GM18517 (cell line): ENCODE measurements at regions not wholly inside any gene's neighbourhood (a gene's known extent, or its start where the extent isn't known, plus 50 kb on each side); places are given as distances from the start of the nearest gene placed in this dataset.
"Not testable (repeated sequence)": the region's sequence is repeated elsewhere in the genome, so short reads cannot be mapped to it uniquely, and the experiment has no call there.

Source experiments
- ATAC-seq: cut with Tn5 transposase; IDR thresholded peaks from one replicate; pipeline ENCODE4 v1.9.1; 2021; ENCODE audit warnings: mild to moderate bottlenecking, moderate library complexity; ENCODE audit not compliant: unreplicated experiment

DNA sequence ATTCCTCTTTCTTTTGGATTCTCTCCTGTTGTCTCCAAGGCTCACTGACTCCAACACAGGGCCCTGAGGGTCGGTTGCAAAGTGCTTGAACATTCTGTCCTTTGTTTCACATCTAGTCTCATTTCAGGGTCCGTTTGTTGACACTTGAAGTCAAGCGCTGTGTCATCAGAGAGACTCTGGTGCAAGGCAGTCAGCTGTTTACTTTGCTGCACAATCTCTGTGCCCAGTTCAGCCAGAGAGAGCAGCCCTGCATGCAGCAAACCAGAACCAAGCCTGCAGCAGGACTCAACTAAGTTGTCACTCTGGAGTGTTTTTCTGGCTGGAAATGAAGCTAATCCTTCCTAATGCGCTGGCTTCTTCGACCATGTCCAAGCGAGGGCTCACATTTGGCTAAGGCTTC, 77.6 kb upstream of the DPP6 start:
- ATAC-seq = not testable (repeated sequence)

DNA sequence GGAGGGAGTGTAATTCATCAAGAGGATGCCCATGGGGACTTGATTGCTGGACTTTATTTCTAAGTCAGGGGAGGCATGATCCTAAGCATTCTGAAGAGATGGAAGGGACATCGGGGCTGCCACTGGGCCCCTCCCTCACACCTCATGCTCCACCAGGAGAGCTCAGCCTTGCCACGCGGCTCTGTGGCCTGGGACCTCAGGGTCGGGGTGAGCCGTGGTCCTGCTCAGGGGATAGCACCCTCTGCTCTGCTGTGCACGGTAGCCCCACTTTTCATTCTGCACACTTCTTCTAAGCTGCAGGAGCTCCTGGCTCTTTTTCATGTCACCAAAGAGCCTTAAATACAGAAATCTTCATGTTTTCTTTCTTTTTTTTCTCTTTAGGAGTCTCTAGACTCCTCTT, 75.5 kb upstream of the DPP6 start:
- ATAC-seq = not testable (repeated sequence)

DNA sequence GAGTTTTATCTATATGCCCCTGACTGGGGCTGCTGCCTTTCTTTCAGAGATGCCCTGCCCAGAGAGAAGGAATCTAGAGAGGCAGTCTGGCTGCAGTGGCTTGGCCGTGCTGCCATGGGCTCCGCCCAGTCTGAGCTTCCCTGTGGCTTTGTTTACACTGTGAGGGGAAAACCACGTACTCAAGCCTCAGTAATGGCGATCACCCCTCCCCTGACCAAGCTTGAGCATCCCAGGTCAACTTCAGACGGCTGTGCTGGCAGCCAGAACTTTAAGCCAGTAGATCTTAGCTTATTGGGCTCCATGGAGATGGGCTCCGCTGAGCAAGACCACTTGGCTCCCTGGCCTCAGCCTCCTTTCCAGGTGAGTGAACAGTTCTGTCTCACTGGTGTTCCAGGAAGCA, 69.0 kb upstream of the DPP6 start:
- not testable (repeated sequence) for ATAC-seq

DNA sequence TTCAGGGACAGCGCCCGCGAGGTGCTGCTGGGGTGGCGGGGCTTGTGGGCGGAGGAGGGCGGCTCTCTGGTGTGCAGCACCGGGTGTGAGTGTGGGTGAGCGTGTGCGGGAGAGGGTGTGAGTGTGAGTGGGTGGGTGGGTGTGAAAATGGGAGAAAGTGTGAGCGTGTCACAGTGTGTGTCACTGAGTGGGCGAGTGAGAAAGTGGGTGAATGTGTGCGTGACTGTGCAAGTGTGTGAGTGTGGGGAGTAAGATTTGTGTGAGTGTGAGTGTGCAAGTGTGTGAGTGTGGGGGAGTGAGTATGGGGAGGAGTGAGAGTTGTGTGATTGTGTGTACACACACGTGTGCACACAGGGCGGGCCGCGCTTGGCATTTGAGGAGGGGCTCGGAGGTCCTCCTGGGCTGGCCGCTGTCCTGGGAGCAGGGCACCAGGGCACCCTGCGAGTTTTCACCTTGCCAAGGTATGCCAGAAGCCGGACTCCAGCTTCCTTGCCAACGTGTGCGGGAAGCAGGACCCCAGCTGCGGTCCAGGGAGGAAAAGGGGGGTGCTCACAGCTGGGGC, 63.1 kb upstream of the DPP6 start:
- ATAC-seq = not testable (repeated sequence)

DNA sequence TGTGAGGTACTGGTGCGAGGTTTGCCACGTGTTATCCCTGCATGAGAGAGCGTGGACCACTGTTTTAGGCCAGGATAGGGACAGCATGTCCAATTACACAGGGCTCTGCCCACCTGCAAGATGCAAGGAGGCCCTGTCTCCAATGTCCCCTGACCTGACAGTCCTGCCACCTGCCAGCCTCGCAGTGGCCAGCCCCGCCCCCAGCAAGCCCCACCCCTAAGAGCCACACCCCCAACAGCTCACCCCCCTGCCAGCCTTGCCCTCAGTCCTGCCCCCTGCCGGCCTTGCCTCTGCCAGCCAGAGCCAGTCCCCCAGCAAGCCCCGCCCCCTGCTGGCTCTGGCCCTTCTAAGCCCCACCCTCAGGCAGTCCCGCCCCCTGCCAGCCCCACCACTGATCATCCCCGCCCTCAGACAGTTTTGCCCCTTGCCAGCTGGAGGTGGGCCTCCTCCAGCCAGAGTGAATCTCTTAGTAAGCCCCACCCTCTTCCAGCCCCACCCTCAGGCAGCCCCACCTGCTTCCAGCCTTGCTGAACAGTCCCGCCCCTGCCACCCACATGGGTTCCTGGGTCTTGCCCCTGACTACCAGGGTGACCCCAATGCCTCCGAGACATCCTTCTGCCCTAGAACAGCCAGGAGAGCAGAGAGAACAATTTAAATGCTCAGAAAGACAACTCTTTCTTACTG, 62.3 kb upstream of the DPP6 start:
- not testable (repeated sequence) for ATAC-seq

DNA sequence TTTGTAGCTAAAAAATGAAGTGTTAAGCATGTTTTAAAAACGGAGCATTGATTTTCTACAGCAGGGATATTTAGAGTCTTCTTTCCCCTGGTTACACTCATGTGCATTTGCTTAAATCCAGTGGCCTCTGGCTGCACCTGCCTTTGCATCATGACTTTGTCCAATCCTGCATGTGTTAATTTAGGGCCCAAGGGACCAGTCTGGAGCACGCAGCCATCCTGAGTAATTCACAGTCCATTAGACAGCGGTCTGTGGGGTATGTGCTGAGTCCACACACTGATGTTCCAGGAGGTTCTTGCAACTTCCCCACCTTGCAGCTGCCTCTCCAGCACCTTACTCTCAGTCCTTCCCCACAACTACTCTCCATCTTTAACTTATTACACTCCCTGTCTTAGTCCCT, 60.7 kb upstream of the DPP6 start:
- ATAC-seq = not testable (repeated sequence)

DNA sequence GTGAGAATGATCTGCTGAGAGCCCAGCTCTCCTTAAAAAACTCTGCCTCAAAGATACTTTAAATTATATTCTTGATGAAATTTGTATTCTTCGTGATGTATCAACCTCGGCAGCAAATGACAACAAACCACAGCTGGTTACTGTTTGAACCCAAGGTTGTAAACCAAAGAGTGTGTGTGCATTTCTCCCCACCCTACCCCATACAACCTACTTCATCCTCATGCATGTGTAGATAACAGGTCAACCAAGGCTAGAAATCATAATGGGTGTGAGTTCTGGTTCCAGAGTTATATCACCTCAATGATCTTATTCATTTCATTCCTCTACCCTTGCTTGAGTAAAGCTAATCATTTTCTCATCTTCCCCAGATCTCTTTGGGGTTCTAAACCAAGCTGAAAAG, 58.8 kb upstream of the DPP6 start:
- not testable (repeated sequence) for ATAC-seq

DNA sequence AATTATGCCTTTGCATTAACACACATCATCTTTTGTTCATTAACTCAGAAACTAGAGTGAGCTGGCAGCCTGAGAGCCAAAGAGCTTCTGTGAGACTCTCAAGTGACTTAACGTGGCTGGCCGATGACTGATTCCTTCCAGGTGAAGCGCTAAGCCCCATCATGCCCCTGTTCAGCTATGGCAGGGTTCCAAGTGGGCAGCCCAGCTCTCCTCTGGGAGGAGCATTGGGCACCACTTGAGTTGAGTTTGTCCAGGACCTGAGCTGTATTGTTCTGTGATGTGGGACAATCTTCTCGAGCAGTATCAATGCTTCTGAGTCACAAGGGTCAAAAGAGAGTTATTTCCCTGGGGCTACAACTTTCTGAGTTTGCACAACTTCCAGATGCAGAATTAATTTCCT, 53.3 kb upstream of the DPP6 start:
- not testable (repeated sequence) for ATAC-seq
